ENCODE measurements at regions not wholly inside any gene's neighbourhood (a gene's known extent, or its start where the extent isn't known, plus 50 kb on each side); places are given as distances from the start of the nearest gene placed in this dataset.

DNA sequence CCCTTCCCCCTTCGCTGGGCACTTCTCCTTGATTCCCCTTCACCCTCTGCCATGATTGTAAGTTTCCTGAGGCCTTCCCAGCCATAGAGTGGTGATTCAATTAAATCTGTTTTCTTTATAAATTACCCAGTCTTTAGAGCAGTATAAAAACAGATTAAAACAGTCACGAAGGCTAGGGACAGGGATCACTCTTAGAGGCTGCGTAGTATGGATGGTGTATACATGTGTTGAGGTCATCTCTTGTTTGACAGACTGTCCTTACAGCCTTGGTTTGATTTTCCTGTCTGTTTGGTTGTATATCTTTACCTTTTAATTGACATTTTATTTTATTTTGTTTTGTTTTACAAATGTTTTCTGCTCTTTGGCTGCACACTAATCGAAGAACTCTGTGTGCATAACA lies 1155.7 kb upstream of the CDH18 start:
- POLR2A ChIA-PET = no interaction called here
- H3K9me3 ChIP-seq (replicated peaks; ENCODE audit: control insufficient read depth, insufficient read depth, low read length) = no peaks in the 10 kb centered on the region

More for the DNA sequence above, 1155.7 kb upstream of the CDH18 start:
- CTCF ChIA-PET = no interaction called here
- intact Hi-C loops (cut with micrococcal nuclease) = no loop called here
- Histone ChIP-seq H3K4me3 (replicated peaks in 1 of 3; ENCODE audit: insufficient read depth in 1 of 3, low read depth in 1 of 3, low read length in 3 of 3) (no peak overlapping the region), H3K36me3 (ENCODE audit: control insufficient read depth in 2 of 2, extremely low read depth in 1 of 2, insufficient read depth in 2 of 2, low read length in 2 of 2) (no peaks in the 10 kb centered on the region), H3K79me2 (ENCODE audit: control insufficient read depth, insufficient read depth, low read length) (no peaks in the 10 kb centered on the region), H3K4me2 (ENCODE audit: insufficient read depth, low read length) (no peak overlapping the region), H3K27me3 (ENCODE audit: control insufficient read depth in 2 of 2, insufficient read depth in 2 of 2, low read length in 2 of 2) (no peaks in the 10 kb centered on the region), H3K4me1 (ENCODE audit: control insufficient read depth, extremely low read depth, insufficient read depth, low read length) (no peaks in the 10 kb centered on the region), H4K20me1 (replicated peaks; ENCODE audit: control insufficient read depth, extremely low read depth, insufficient read depth, low read length) (no peaks in the 10 kb centered on the region), H3K9me1 (replicated peaks; ENCODE audit: control insufficient read depth, extremely low read depth, insufficient read depth, low read length) (no peaks in the 10 kb centered on the region), H2AFZ (ENCODE audit: low read depth, low read length) (no peak overlapping the region), H3K27ac (ENCODE audit: insufficient read depth, low read depth, low read length) (no peak overlapping the region), H3K9ac (replicated peaks; ENCODE audit: extremely low read depth, insufficient read depth, low read length) (no peak overlapping the region)
- dilution Hi-C loops (cut with MboI; ENCODE audit: extremely low pct_ligation_motif_present, low sequenced_read_pairs) = no loop called here
- no TSS peak for BruUV-seq (replicated peaks)
- FAIRE-seq (no peak), DNase-seq (ENCODE audit: low read depth, low spot score) (no peak)
- no peak for TF ChIP-seq EZH2 (IDR thresholded peaks at IDR 0.05; ENCODE audit: borderline replicate concordance, low read depth, low read length, severe bottlenecking)
- TF ChIP-seq, protein P1, sequence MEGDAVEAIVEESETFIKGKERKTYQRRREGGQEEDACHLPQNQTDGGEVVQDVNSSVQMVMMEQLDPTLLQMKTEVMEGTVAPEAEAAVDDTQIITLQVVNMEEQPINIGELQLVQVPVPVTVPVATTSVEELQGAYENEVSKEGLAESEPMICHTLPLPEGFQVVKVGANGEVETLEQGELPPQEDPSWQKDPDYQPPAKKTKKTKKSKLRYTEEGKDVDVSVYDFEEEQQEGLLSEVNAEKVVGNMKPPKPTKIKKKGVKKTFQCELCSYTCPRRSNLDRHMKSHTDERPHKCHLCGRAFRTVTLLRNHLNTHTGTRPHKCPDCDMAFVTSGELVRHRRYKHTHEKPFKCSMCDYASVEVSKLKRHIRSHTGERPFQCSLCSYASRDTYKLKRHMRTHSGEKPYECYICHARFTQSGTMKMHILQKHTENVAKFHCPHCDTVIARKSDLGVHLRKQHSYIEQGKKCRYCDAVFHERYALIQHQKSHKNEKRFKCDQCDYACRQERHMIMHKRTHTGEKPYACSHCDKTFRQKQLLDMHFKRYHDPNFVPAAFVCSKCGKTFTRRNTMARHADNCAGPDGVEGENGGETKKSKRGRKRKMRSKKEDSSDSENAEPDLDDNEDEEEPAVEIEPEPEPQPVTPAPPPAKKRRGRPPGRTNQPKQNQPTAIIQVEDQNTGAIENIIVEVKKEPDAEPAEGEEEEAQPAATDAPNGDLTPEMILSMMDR (IDR thresholded peaks at IDR 0.05; ENCODE audit: extremely low read depth in 1 of 2, insufficient read depth in 1 of 2, low read depth in 1 of 2, low read length in 2 of 2) = no peak
- TF ChIP-seq, protein P2, sequence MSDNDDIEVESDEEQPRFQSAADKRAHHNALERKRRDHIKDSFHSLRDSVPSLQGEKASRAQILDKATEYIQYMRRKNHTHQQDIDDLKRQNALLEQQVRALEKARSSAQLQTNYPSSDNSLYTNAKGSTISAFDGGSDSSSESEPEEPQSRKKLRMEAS (IDR thresholded peaks at IDR 0.05; ENCODE audit: insufficient read depth, insufficient read length) = no peak
- no peak for TF ChIP-seq POLR2A (IDR thresholded peaks at IDR 0.05; ENCODE audit: low read depth, low read length)
- no peak for TF ChIP-seq FOS (IDR thresholded peaks at IDR 0.05; ENCODE audit: borderline replicate concordance, insufficient read depth, low read length)
- TF ChIP-seq POLR2AphosphoS5 (IDR thresholded peaks at IDR 0.05; ENCODE audit: insufficient read depth, low read depth, low read length) = no peak
- TF ChIP-seq MYC (IDR thresholded peaks at IDR 0.05; ENCODE audit: low read depth, low read length) = no peak
- no peak for TF ChIP-seq GATA2 (IDR thresholded peaks at IDR 0.05; ENCODE audit: insufficient read depth, insufficient read length, low read depth, low read length)
- TF ChIP-seq JUN (IDR thresholded peaks at IDR 0.05; ENCODE audit: borderline replicate concordance, insufficient read depth, insufficient read length, low read depth) = no peak

Data from endothelial cell of umbilical vein (primary cell).